HG03521 (cell line): ENCODE measurements at regions not wholly inside any gene's neighbourhood (a gene's known extent, or its start where the extent isn't known, plus 50 kb on each side); places are given as distances from the start of the nearest gene placed in this dataset.
"Not testable (repeated sequence)": the region's sequence is repeated elsewhere in the genome, so short reads cannot be mapped to it uniquely, and the experiment has no call there.

Source experiments
- ATAC-seq: cut with Tn5 transposase; IDR thresholded peaks from one replicate; pipeline ENCODE4 v1.9.1; 2021; ENCODE audit warnings: mild to moderate bottlenecking, moderate library complexity; ENCODE audit not compliant: unreplicated experiment

GRCh38 chr4:84231539-84232055 is 267.5 kb downstream of the NKX6-1 start:
- ATAC-seq = no peak

DNA sequence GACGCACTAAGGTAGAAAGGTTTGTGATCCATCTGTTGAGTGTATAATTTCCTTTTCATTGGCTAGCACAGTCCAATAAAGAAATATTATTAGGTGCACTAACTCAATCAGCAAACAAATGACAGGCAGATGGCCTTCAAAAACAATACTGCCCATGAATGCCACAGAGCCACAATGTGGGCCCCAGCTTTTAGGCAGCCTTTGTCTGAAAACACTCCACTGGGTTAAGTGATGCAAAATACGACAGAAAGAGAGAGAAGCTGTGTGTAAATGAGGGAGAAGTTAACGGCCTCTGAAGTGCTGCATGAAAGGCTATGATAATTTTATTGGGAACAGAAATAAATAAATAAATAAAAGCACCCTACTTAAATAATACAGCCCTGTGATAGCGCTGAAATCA is 274.6 kb downstream of the NKX6-1 start:
- no peak for ATAC-seq

GRCh38 chr4:84221704-84222103 is 277.4 kb downstream of the NKX6-1 start:
- ATAC-seq = no peak

DNA sequence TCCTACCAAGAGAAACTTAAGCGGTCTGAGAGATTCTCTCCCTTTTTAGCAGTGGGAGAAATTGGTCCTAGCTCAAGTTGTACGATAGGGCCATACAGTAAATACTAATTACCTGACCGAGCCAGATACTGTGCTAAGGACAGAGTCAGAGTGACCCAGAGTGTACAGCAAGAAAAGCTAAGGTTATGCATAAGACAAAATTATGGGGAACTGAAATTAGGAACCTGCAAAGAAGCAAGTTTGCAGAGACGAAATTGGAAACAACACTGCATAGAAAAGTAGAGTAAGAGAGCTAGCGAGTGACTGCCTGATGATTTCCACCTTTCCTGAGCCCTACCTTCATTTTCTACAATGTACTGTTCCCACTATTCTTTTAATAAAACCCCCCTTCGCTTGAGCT is 278.1 kb downstream of the NKX6-1 start:
- no peak for ATAC-seq

- no peak for ATAC-seq
Observed at GRCh38 chr4:84219656-84220055, 279.4 kb downstream of the NKX6-1 start.

DNA sequence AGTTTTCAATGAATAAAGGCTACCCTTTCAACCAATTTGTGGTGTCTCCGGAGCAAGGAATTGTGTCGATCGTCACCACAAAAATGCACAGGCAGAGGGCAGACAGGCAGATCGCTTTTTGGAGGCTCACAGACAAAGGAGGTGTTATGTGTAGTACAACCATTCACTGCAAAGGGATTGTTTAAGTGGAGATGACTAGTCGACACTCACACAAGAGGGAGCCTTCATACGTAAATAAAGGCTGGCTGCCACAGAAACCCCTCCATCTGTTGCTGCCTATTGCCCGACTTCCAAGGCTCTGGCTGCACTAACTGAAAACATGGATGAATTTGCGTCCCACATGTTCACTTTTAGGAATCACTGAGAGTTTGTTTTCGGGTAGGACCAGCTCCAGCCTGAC is 281.1 kb downstream of the NKX6-1 start:
- no peak for ATAC-seq

DNA sequence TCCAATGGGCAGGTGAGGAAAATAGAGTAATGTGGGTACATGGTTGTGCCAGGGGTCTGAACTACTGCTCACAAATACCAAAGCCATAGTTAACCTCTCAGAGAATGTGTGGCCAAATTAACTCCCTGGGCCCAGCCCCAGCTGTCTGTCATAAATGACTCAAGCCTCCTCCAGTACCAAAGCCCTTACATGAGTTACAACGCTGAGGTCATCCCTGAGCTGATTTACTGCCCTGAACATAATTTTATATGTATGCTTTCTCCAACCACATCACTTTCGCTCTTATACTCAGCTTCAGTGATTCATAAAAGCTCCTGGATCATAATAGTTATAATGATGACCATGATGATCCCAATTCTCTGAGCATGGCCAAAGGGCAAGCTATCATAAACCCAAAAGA is 283.9 kb downstream of the NKX6-1 start:
- no peak for ATAC-seq

DNA sequence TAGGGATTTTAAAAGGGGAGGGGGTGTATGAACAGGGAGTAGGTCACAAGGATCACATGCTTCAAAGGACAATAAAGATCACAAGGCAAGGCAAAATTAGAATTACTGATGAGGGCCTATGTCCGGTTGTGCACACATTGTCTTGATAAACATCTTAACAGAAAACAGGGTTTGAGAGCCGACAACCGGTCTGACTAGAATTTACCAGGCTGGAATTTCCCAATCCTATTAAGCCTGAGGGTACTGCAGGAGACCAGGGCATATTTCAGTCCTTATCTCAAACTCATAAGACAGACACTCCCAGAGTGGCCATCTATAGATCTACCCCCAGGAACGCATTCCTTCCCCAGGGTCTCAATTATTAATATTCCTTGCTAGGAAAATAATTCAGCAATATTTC is 292.9 kb downstream of the NKX6-1 start:
- ATAC-seq = not testable (repeated sequence)

DNA sequence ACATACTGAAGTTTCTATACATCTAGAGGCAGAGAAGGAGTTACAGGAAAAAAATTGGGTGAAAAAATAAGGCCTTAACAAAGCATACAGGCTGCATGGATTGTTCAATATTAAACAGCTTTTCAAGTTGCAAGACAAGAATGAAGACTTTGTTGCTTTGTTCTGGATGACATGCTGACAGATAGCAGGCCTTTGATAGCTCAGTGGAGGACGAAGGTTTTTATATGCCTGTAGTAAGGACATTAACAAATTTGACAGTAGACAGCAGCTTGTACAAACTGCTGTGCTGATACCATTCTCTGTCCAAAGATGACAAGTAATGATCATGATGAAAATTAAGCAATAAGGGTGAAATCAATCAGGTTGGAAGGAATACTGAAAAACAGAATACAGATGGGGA is 309.9 kb downstream of the NKX6-1 start:
- ATAC-seq = no peak

GRCh38 chr4:84179409-84179808 is 319.7 kb downstream of the NKX6-1 start:
- no peak for ATAC-seq

DNA sequence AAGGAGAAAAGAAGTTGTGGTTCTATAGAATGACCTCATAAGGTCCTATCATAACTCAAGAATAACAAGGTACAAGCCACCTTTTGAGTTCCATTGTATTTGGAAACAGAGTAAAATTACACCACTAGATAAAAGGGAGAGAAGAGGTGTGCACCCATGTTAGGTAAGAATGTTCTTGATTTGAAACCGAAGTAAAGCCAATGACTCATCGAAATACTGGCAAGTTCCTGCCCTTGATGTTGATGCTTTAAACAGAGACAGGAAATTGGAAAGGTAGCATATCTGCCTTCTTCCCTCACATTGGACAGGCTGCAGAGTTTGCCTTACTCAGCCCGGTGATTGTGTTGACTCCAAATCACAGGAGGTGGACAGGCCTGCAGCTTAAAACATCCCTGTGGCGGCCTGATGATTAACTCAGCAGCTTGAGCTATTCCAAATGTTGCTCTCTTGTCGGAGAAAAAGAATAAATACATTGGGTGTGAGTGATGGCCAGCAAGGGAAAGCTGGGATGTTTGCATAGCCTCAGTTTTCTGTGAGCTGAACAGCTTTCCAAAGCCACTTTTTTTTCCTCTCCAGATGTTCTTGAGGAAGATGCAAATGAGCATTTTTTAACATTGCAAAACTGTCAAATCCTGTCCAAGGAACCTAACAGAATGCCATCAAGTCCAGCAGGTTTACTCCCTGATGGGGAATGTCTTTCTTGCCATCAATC is 321.1 kb downstream of the NKX6-1 start:
- no peak for ATAC-seq

DNA sequence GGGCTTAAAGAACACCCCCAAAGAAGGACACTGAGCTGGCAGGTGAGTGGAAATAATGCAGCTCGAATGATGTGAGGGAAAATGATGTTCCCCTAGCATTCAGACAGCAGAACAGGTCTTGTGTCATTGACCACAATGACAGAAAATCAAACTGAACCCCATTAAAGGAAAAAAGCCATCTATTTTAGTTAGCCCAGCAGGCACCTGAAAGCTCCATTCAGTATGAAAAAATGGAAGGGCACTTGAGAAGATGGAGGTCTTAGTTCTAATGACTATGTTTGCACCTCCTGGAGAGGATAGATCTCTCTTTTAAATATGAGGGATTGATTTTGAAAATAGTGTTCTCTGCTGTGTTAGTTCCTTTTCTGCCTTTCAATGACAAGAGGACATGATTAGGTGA is 323.1 kb downstream of the NKX6-1 start:
- no peak for ATAC-seq

DNA sequence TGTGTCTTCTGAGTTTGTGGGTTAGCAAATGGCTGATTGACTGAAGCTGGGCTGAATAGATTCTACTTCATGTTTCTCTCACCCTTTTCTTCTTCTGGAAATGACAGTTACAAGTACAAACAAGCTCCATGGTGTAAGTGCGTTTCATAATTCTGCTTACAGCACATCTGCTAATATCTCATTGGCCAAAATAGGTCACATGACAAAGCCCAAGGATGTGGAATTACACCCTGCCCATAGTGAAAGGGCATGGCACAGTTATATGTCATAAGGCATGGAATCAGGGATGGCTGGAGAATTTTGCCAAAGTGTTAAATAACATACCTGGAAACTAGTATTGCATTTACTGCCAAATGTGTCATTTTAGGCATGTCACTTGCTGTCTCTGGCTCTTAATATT is 327.2 kb downstream of the NKX6-1 start:
- no peak for ATAC-seq

DNA sequence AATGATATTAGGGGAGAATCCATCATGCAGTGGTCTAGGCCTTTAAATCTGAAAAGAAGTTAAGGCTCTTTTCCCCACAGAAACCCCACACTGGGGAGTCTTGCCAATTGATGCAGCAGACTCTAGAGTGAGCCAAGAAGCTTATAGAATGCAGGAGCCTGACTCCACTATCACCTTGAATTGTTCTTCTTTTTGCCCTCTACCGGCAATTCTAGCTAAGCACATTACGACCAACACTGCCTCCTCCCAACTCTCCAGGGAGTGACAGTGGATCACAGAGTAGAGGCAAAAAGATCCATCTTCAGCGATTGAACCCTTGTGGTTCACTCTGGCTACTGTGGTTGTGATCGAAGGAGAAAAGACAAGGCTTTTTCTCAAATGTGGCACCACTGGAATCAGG is 331.5 kb downstream of the NKX6-1 start:
- ATAC-seq = no peak

- ATAC-seq = no peak
Observed at GRCh38 chr4:84167093-84167492, 332.0 kb downstream of the NKX6-1 start.

DNA sequence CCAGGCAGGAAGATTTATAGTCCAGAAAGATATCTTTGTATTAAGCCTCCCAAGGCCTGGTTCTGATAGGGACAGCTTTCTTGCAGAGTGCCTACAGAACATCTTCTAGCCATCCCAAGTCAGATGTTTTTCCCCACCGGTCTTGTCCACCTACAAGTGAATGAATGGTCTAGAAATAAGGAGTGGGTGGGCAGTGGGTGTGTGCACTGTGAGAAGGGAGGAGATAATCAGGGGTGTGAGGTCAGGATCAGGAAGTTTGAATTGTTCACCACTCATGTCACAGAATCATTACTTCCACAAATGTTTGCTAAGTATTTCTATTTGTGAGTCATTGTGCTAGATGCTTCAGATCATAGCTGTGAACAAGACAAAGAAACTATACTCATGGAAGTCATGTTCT is 332.6 kb downstream of the NKX6-1 start:
- no peak for ATAC-seq

DNA sequence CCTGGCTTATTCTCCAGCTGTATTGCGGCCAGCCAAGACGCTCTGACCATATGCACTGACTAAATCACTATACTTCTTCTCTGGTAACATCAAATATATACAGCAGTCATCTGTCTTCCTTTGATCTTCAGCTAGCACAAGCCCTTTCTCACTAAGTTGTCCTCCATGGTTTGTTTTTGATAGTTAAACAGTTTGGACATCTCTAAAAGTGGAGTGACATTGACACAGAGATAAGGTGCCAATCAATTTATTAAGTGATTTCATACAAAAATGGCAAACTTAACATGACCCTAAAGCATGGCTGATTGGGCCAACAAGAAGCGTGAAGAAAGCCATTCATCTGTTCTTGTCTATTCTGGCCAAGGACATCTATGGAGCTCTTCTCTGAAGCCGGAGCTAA is 334.9 kb downstream of the NKX6-1 start:
- ATAC-seq = no peak

DNA sequence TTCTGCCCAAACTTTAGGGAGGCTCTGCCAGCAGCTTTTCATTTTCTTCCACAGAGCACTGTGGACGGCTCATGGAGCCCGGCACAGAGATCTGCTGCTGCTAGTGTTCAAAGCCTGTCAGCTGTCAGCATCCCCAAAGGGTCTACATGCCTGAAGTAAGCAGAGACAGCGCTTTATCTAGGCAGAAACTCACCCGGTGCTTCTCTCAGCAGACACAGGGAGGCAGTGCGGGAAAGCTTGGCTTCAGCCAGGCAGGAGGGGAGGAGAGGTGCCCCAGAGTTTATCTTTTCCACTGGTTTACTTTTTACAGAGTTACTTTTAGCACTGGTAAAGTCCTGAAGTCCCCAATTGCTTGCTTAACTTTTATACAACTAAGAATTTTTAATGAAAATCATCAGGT is 339.3 kb downstream of the NKX6-1 start:
- no peak for ATAC-seq

GRCh38 chr4:84158670-84159069 is 340.4 kb downstream of the NKX6-1 start:
- ATAC-seq = no peak

- no peak for ATAC-seq
Observed at GRCh38 chr4:84151574-84151973, 347.5 kb downstream of the NKX6-1 start.

- no peak for ATAC-seq
Observed at GRCh38 chr4:84150177-84150576, 348.9 kb downstream of the NKX6-1 start.

DNA sequence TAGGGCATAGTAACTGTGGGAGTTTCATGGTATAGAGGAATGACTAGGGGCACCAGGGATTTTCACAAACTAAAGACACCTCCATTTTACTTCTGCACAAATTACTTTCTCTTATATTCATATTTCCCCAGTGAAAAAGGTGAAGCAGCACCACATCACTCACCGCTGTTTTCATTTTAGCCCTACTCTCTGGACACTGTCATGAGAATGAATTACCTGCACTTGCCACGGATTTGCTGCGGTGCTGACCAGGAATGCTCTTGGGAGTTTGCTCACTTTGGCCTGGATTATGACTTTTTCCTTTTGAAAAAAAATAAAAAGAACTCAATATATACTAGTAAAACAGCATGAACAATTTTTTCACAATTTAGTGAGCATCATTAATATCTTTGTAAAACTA is 351.3 kb downstream of the NKX6-1 start:
- no peak for ATAC-seq

DNA sequence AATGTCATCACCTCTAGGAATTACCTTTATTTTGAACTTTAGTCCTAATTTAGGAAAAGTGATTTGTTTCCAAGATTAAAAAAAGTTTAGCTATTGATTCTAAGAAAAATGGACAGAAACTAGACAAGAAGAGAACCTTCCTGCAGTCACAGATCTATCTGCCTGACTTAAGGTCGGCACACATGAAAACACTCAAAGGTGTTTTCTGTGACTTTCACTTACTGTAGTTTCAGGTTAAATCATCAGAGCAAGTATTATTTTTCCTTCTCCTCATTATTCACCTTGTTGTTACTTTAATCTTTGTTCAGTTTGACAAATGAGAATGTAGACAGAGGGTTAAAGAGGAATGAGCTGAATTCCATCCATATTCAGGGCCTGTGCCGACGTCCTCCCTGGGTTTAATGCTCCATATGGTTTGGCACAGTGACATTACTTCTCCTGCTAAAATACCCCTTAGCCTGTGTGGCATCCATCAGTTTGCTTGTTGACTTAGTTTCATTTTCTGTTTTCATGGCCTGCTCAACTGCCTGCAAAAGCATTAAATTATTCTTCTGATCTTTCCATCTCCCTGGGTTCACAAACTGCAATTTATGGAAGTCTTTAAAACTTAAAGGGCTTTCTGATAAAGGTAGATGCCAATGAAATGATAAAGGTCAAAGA is 352.7 kb downstream of the NKX6-1 start:
- no peak for ATAC-seq
